ENCODE measurements at regions not wholly inside any gene's neighbourhood (a gene's known extent, or its start where the extent isn't known, plus 50 kb on each side); places are given as distances from the start of the nearest gene placed in this dataset.
"Not testable (repeated sequence)": the region's sequence is repeated elsewhere in the genome, so short reads cannot be mapped to it uniquely, and the experiment has no call there.

DNA sequence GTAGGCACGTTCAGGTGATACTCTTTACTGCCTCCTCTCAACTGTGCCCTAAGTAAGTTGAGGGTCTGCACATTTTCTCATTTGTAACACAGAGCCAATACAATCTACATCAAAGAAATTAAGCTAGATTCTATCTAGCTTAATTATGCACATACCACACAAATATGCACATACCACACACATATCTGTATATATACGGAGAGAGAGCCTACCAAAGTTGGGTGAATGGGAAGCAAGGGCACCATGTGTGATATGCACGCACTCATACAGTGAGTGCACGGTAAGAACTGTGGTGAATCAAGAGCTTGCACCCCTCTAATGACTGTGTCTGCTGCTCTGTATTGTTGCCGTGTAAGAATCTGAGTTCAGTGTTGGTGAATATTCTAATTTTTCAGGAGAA is 314.9 kb downstream of the ZNF326 start:
- H3K4me1 ChIP-seq (ENCODE audit: control insufficient read depth, insufficient read depth, low read length) = no peaks in the 10 kb centered on the region

DNA sequence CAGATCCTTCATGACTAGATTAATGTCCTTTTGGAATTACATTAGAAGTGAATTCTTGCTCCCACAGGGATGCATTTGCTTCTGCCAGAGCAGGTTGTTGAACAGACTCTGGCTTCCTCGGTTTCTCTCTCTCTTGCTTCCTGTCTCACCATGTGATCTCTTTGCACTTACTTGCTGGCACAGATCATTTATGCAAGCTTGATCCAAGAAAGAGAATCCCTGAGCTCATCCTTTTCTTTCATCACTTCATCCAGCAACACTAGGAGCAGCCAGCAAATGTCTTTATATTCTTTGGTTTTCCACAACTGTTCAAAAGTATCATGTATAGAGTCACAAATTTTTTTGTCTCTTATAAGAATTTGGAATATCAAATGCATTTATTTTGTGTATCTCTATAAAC is 313.5 kb downstream of the ZNF326 start:
- no peak overlapping the region for H3K9ac ChIP-seq (ENCODE audit: low read length)
- H3K4me1 ChIP-seq (ENCODE audit: control insufficient read depth, insufficient read depth, low read length) = no peaks in the 10 kb centered on the region
- H3K4me3 ChIP-seq (ENCODE audit: low read length) = no peak overlapping the region
- H3K36me3 ChIP-seq (ENCODE audit: control insufficient read depth, insufficient read depth, low read length) = no peaks in the 10 kb centered on the region
- no peaks in the 10 kb centered on the region for H3K9me3 ChIP-seq (ENCODE audit: control insufficient read depth, low read length)
- H3K27me3 ChIP-seq (ENCODE audit: control insufficient read depth, insufficient read depth, low read length) = no peaks in the 10 kb centered on the region

More for the DNA sequence above, 314.9 kb downstream of the ZNF326 start:
- no peaks in the 10 kb centered on the region for H3K9me3 ChIP-seq (ENCODE audit: control insufficient read depth, low read length)
- no peaks in the 10 kb centered on the region for H3K27me3 ChIP-seq (ENCODE audit: control insufficient read depth, insufficient read depth, low read length)
- H3K4me3 ChIP-seq (ENCODE audit: low read length) = no peak overlapping the region
- no peak overlapping the region for H3K9ac ChIP-seq (ENCODE audit: low read length)
- no peaks in the 10 kb centered on the region for H3K36me3 ChIP-seq (ENCODE audit: control insufficient read depth, insufficient read depth, low read length)

DNA sequence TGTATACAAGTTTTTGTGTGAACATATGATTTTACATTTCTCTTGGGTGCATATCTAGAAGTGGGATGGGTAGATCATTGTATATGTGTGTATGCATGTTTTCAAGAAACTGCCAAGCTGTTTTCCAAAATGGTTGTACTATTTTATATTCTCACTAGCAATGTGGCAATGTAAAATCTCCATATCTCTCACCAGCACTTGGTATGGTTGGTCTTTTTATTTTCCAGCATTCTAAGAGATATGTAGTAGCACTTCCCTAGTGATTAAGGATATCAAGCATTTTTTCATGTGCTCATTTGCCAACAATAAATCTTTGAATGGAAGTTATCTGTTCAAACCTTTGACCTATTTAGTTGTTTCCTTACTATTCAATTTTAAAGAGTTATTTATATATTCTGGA is 310.7 kb downstream of the ZNF326 start:
- H3K9me3 ChIP-seq (ENCODE audit: control insufficient read depth, low read length) = no peaks in the 10 kb centered on the region
- H3K36me3 ChIP-seq (ENCODE audit: control insufficient read depth, insufficient read depth, low read length) = no peaks in the 10 kb centered on the region
- H3K4me1 ChIP-seq (ENCODE audit: control insufficient read depth, insufficient read depth, low read length) = no peaks in the 10 kb centered on the region
- no peak overlapping the region for H3K4me3 ChIP-seq (ENCODE audit: low read length)
- H3K9ac ChIP-seq (ENCODE audit: low read length) = no peak overlapping the region
- H3K27me3 ChIP-seq (ENCODE audit: control insufficient read depth, insufficient read depth, low read length) = no peaks in the 10 kb centered on the region

DNA sequence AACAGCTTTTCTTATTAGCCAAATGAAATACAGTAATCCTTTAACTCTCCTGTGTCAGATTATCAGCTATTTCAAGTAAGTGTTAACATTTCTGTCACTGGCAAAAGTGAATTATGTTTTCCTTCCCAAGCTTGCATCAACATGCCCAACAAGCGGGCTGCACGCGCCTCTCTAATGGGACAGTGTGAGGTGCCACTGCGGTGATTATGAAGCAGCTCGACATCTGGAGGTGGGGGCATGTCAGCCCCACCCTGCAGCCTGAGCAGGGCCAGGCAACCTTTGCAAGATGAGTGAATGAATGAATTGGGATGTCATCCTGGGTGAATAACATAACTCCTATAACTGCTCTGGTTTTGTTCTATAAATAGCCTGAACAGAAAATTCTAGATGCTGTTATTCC is 301.4 kb downstream of the ZNF326 start:
- Histone ChIP-seq H3K27me3 (ENCODE audit: control insufficient read depth, insufficient read depth, low read length) (no peaks in the 10 kb centered on the region), H3K36me3 (ENCODE audit: control insufficient read depth, insufficient read depth, low read length) (no peaks in the 10 kb centered on the region), H3K9ac (ENCODE audit: low read length) (no peak overlapping the region), H3K9me3 (ENCODE audit: control insufficient read depth, low read length) (no peaks in the 10 kb centered on the region), H3K4me1 (ENCODE audit: control insufficient read depth, insufficient read depth, low read length) (no peaks in the 10 kb centered on the region), H3K4me3 (ENCODE audit: low read length) (no peak overlapping the region)

DNA sequence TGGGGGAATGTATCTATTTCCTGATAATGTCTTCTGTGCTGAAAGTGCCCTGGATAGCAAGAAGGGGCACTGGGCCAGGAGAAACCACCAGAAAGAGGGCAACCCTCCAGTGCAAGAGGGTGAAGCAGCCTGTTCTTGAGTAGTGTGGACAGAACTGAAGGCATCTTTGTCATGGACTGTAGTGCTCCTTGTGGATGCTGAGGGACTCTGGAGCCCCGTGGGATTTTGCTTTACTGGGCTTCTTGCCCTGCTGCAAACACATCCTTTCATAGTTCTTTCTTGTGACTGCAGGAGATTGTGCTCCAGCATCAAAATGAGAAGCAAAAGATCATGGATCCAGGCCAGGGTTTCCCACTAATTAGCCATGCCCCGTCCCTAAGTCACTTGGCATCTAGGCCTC is 300.6 kb downstream of the ZNF326 start:
- Histone ChIP-seq H3K4me3 (ENCODE audit: low read length) (no peak overlapping the region), H3K27me3 (ENCODE audit: control insufficient read depth, insufficient read depth, low read length) (no peaks in the 10 kb centered on the region), H3K36me3 (ENCODE audit: control insufficient read depth, insufficient read depth, low read length) (no peaks in the 10 kb centered on the region), H3K9ac (ENCODE audit: low read length) (no peak overlapping the region), H3K4me1 (ENCODE audit: control insufficient read depth, insufficient read depth, low read length) (no peaks in the 10 kb centered on the region), H3K9me3 (ENCODE audit: control insufficient read depth, low read length) (no peaks in the 10 kb centered on the region)

DNA sequence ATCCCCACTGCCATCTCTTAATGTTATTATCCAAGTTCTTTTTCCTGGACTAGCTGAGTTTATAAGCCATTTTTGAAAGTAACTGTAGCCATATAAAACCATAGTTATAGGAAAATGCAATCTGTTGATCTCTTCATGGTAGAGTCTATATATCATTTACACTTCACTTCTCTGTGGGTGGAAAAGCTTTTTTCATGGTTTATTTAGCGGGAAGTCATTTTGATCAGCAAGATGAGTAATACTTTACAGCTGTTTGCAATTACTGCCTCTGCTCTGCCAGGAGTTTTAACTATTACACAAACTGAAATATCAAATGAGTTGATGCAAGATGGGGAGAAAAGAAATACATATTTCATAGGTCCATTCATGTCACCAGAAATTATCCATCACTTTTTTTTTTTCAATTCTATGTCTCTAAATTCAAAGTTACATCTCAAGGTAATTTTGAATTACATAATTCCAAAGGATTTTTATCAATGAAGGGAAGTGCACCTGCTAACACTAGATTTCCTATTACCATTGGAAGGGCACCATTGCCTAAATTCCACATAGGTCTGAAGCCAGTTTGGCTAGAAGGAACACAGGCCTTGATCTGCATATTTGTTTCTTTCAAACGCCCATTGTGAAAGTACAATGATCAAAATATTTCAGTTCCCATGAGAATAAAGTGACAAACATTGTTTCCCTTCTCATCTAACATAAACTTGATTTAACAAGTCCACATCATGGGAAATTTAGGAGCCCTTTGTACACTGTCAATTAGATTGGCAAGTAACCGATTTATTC is 296.7 kb downstream of the ZNF326 start:
- no peaks in the 10 kb centered on the region for H3K9me3 ChIP-seq (ENCODE audit: control insufficient read depth, low read length)
- no peaks in the 10 kb centered on the region for H3K36me3 ChIP-seq (ENCODE audit: control insufficient read depth, insufficient read depth, low read length)
- no peak overlapping the region for H3K4me3 ChIP-seq (ENCODE audit: low read length)
- H3K4me1 ChIP-seq (ENCODE audit: control insufficient read depth, insufficient read depth, low read length) = no peaks in the 10 kb centered on the region
- H3K9ac ChIP-seq (ENCODE audit: low read length) = no peak overlapping the region
- H3K27me3 ChIP-seq (ENCODE audit: control insufficient read depth, insufficient read depth, low read length) = no peaks in the 10 kb centered on the region

DNA sequence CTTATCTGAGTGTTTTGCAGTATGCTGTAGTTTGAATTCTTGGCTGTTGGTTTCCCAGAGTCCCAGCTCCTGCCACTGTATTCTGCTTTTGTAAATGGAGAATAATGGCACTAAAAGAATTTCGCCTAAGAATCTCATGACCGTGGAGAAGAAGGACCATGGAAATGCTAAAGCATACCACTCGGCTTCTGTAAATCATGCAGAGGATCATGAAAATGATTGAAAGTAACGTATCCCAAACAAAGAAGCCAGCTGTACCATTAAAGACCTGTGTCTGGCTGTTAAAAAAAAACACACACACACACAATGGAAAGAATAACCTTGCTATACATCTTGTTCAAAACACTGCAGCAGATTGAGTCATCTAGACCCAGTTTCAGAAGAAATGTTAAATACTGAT is 287.9 kb downstream of the ZNF326 start:
- Histone ChIP-seq H3K27me3 (ENCODE audit: control insufficient read depth, insufficient read depth, low read length) (no peaks in the 10 kb centered on the region), H3K9me3 (ENCODE audit: control insufficient read depth, low read length) (no peaks in the 10 kb centered on the region)

DNA sequence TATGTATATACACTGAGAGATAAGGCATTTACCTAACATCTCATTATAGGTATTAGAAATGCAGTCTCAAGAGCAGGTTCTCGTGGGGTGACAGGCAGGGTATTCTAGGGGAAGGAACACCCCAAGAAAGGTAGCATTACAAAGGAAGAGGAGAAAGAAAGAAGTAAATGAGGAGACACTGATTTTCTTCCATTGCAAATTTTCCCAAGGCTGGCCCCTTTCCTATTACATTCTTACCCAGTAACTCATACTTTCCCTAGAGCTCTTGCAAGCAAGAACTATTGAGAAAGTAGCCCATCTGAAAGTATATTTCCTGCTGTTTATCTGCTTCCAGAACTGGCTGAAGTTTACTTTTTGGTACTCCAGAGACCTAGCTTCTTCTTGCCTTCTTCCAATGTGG is 287.0 kb downstream of the ZNF326 start:
- not testable (repeated sequence) for H3K27me3 ChIP-seq (ENCODE audit: control insufficient read depth, insufficient read depth, low read length); H3K9me3 ChIP-seq (ENCODE audit: control insufficient read depth, low read length); H3K4me3 ChIP-seq (ENCODE audit: low read length); H3K36me3 ChIP-seq (ENCODE audit: control insufficient read depth, insufficient read depth, low read length); H3K9ac ChIP-seq (ENCODE audit: low read length); H3K4me1 ChIP-seq (ENCODE audit: control insufficient read depth, insufficient read depth, low read length)

More for the DNA sequence above, 287.9 kb downstream of the ZNF326 start:
- Histone ChIP-seq H3K4me3 (ENCODE audit: low read length) (no peak overlapping the region), H3K36me3 (ENCODE audit: control insufficient read depth, insufficient read depth, low read length) (no peaks in the 10 kb centered on the region), H3K4me1 (ENCODE audit: control insufficient read depth, insufficient read depth, low read length) (no peaks in the 10 kb centered on the region), H3K9ac (ENCODE audit: low read length) (no peak overlapping the region)

DNA sequence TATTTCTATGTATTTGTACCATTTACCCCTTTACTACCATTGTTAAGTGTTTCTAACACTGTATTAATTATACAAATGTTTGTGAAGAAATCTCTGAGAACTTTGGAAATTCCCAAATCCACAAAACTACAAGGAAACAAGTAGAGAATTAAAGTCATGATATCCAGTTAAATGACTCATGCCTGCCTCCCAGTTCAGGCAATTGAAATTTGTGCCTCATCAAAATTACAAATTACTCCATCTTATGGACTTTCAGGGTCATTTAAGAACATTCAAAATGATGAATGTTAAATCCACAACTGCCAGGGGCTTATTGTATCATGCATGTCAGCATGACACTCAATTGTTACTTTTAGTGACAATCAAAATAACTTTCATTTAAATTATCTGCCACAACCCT is 282.4 kb downstream of the ZNF326 start:
- Histone ChIP-seq H3K36me3 (ENCODE audit: control insufficient read depth, insufficient read depth, low read length) (no peaks in the 10 kb centered on the region), H3K9me3 (ENCODE audit: control insufficient read depth, low read length) (no peaks in the 10 kb centered on the region), H3K9ac (ENCODE audit: low read length) (no peak overlapping the region), H3K4me3 (ENCODE audit: low read length) (no peak overlapping the region), H3K27me3 (ENCODE audit: control insufficient read depth, insufficient read depth, low read length) (no peaks in the 10 kb centered on the region), H3K4me1 (ENCODE audit: control insufficient read depth, insufficient read depth, low read length) (no peaks in the 10 kb centered on the region)

DNA sequence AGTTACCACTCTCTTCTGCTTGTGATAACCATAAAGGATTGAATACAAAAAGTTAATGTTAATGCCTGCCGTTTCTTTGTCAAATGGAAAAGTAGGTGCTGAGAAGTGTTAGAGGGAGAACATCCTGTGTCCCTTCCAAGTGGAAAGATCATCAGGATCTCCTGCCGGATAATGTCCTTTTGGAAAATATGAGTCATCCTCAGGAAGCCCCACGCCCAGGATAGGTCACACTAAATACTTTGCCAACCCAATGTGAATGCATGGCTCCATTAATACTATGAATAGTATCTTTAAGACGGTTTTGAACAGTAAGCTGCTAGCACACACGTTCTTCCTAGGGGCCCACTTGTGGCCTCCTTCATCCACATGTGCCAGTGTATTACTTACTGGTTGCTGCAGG is 279.5 kb downstream of the ZNF326 start:
- no peaks in the 10 kb centered on the region for H3K36me3 ChIP-seq (ENCODE audit: control insufficient read depth, insufficient read depth, low read length)

DNA sequence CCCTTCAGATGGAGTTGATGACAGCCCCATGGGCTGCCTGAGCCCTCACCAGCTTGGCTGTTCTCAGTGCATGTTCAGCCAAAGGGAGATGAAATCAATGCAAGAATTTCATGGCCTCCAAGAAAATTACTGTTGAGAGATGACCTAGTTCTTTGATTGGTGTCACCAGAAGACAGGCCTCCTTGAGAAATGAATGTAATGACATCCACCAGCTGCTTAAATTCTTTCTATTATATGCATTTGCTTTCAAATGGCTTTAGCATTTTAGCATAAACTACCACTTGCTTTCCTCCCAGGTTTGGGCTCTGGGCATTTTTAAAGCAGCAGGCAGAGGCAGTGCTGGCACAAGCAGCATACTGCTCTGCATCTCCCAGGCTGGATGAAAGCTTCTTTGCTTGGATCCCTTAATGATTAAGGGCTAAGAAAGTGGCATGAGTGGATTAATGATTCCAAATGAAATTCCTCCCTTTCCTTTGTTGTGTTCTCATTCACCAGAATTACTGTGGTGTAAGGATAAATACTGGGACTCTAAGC is 278.4 kb downstream of the ZNF326 start:
- Histone ChIP-seq H3K36me3 (ENCODE audit: control insufficient read depth, insufficient read depth, low read length) (no peaks in the 10 kb centered on the region), H3K4me3 (ENCODE audit: low read length) (no peak overlapping the region), H3K27me3 (ENCODE audit: control insufficient read depth, insufficient read depth, low read length) (no peaks in the 10 kb centered on the region)

More for the DNA sequence above, 279.5 kb downstream of the ZNF326 start:
- H3K4me1 ChIP-seq (ENCODE audit: control insufficient read depth, insufficient read depth, low read length) = no peaks in the 10 kb centered on the region
- no peaks in the 10 kb centered on the region for H3K27me3 ChIP-seq (ENCODE audit: control insufficient read depth, insufficient read depth, low read length)
- H3K4me3 ChIP-seq (ENCODE audit: low read length) = no peak overlapping the region
- H3K9ac ChIP-seq (ENCODE audit: low read length) = no peak overlapping the region
- H3K9me3 ChIP-seq (ENCODE audit: control insufficient read depth, low read length) = no peaks in the 10 kb centered on the region

DNA sequence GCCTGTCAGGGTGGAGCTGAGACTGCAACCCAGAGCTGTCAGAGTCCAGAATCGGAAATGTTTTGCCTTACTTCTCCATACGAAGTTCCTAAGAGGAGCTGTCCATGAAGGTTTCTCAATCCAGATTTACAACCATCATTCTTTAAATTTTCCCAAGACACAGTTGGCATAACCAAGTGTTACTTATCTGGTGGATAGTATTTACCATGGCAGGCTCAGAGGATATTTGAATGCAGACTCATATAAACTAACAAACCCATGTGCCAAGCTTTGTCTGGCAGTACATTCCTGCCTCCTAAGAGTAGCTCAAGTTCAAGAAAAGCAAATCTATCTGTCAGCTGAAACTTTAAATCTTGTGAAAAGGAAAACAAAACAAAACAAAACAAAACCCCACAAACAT is 267.9 kb downstream of the ZNF326 start:
- Histone ChIP-seq H3K9me3 (ENCODE audit: control insufficient read depth, low read length) (no peaks in the 10 kb centered on the region), H3K27me3 (ENCODE audit: control insufficient read depth, insufficient read depth, low read length) (no peaks in the 10 kb centered on the region), H3K9ac (ENCODE audit: low read length) (no peak overlapping the region), H3K4me1 (ENCODE audit: control insufficient read depth, insufficient read depth, low read length) (no peaks in the 10 kb centered on the region), H3K4me3 (ENCODE audit: low read length) (no peak overlapping the region), H3K36me3 (ENCODE audit: control insufficient read depth, insufficient read depth, low read length) (no peaks in the 10 kb centered on the region)

More for the DNA sequence above, 278.4 kb downstream of the ZNF326 start:
- Histone ChIP-seq H3K9me3 (ENCODE audit: control insufficient read depth, low read length) (no peaks in the 10 kb centered on the region), H3K4me1 (ENCODE audit: control insufficient read depth, insufficient read depth, low read length) (no peaks in the 10 kb centered on the region), H3K9ac (ENCODE audit: low read length) (no peak overlapping the region)

Data from mucosa of stomach (tissue), 1 donor.